GM18951 (cell line): ENCODE measurements at regions not wholly inside any gene's neighbourhood (a gene's known extent, or its start where the extent isn't known, plus 50 kb on each side); places are given as distances from the start of the nearest gene placed in this dataset.
"Not testable (repeated sequence)": the region's sequence is repeated elsewhere in the genome, so short reads cannot be mapped to it uniquely, and the experiment has no call there.

ENCODE experiments used
- POLR2A ChIP-seq: IDR thresholded peaks from 4 replicates; pipeline ENCODE4 v1.6.1; 2011; ENCODE audit warnings: mild to moderate bottlenecking; ENCODE audit not compliant: insufficient read length, insufficient read depth; ENCODE audit errors: extremely low read depth
- in situ Hi-C: fragments of 300-500 bp; cut with MboI; formaldehyde crosslinking; loops from one replicate; pipeline ENCODE4 v1.12.0; 2022; ENCODE audit warnings: low sequenced_read_pairs, mixed read lengths, inconsistent platforms; ENCODE audit not compliant: unreplicated experiment

- no peak for TF ChIP-seq POLR2A
- in situ Hi-C loops: no loop called here
Measured at GRCh38 chr1:95734560-95734959, 500.6 kb downstream of the RWDD3 start.

DNA sequence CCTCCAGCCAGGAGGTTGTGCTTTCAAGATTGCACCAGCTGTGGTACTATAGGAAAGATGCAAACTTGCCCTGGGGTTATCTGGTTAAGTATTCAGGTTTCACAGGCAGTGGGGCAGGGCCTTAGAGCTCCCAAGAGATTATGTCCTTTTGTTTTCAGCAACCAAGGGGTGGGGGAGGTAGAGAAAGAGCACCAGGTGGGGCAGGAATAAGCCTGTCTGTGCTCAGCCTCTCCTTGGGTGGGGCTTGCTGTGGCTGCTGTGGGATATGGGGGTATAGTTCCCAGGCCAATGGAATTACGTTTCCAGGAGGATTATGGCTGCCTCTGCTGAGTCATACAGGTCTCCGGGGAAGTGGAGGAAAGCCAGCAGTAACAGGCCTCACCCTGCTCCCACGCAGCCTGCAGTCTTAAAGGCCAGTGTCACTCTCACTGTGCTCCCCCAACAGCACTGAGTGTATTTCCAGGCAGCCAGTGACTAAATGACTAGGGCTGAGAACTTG lies 508.6 kb downstream of the RWDD3 start:
- in situ Hi-C loops: no loop called here

GRCh38 chr1:95744731-95745130 lies 510.7 kb downstream of the RWDD3 start:
- TF ChIP-seq POLR2A: no peak
- in situ Hi-C loops: no loop called here

More for the DNA sequence above, 508.6 kb downstream of the RWDD3 start:
- no peak for TF ChIP-seq POLR2A

DNA sequence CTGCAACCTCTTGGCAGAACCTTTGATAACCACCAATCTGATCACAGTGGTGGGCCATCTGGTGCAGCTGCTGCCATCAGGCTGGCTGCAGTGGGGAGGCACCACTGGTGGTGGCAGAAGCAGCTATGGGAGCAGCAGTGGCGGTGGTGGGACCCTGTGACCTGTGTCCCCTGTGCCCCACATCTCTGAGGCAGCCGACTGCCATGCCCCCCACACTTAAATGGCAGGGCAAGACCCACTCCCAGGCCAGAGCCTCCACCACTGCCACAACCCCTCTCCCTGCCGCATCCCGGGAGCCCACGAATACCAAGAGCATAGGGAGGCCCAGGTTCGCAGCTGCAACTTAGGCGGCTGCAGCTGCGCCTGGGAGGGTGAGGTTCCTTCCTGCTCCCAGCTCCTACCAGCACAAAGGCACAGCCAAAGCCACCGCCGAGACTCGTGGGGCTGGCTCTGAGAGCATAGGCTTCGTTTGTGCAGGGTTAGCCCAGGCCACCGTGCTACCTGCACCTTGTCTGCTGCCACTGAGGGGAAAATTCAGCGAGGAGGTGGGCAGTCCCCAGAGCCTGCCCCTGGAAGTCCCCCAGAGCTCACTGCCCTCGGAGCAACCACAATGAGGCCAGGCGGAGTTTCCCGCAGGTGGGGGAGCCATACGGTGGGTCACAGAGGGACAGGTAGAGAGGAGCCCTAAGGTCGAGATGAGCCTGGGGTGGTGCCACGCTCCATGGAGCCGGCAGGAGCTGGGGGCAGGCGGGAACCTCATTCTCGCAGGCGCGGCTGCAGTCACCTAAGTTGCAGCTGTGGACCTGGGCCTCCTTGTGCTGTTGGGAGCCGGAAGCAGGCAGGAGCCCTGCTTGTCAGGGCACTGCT lies 518.7 kb downstream of the RWDD3 start:
- in situ Hi-C loops: no loop called here
- no peak for TF ChIP-seq POLR2A

DNA sequence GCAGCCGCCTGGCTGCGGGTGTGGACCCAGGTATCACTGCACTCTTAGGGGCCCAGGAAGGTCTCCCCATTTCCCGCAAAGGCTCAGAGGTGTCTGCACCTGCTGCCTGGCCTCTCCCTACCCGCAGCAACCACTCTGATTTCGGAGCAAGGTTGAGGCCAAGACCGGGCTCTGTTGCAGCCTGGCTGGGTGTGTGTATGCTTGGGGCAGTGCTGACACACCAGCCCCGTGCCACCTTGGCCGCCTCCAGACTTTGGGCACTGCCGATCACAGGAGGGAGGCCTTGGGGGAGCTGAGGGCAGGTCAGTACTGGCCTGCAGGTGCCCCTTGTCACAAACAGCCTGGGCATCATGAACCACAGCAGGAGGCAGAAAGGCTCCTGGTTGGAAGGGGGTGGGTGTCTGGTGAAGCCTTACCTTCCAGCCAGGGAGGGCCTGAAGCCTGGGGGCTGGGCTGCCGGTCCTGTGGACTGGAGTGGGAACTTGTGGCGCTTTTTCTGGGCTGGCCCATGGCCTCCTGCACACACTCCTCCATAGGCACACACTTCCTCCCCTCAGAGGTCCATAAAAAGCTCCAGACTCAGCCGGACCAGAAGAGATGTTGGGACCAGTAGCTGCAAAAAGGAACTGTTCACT lies 519.5 kb downstream of the RWDD3 start:
- no peak for TF ChIP-seq POLR2A
- in situ Hi-C loops: no loop called here

DNA sequence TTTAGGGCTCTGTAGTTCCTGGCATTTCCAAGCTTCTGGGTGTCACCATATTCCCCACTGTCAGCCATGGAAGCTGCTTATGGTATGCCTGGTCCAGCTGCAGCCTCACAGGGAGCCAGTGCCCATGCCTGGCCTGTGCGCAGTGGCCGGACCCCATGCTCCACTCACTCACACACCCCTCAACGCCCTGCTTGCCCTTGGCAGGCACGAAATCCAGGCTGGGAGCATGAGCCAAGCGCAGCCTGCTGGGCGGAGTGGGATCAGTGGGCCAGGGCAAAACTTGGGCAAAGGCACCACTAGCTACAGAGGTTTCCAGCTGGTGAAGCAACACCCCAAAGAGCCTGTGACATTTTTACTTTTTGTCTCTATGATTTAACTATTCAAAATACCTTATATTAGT lies 520.4 kb downstream of the RWDD3 start:
- no peak for TF ChIP-seq POLR2A

GRCh38 chr1:95766036-95766435 lies 532.0 kb downstream of the RWDD3 start:
- no peak for TF ChIP-seq POLR2A
- in situ Hi-C loops: no loop called here

More for the DNA sequence above, 520.4 kb downstream of the RWDD3 start:
- in situ Hi-C loops: no loop called here

DNA sequence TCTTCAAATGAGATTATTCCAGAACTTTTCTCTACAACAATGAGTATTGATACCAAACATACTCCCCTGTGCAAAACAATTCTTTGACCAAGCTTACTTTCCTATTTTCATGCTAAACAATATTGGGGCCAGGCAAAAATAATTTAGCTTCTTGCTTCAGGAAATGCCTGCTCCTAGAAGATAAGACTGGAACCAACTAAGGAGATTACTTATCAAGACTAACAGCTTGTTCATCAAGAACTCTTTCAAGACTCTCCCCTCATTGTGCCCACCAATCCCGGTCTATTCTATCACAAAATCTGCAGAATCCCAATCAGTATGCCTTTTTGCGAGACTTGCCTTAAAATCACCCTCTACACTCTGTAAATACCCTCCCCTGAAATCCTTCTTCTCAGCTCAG lies 536.6 kb downstream of the RWDD3 start:
- no peak for TF ChIP-seq POLR2A
- in situ Hi-C loops: no loop called here

- no peak for TF ChIP-seq POLR2A
- in situ Hi-C loops: no loop called here
Measured at GRCh38 chr1:95778217-95778616, 544.2 kb downstream of the RWDD3 start.

- no peak for TF ChIP-seq POLR2A
- in situ Hi-C loops: no loop called here
Measured at GRCh38 chr1:95780836-95781235, 546.8 kb downstream of the RWDD3 start.

- in situ Hi-C loops: no loop called here
- TF ChIP-seq POLR2A: no peak
Measured at GRCh38 chr1:95790136-95790535, 556.1 kb downstream of the RWDD3 start.

DNA sequence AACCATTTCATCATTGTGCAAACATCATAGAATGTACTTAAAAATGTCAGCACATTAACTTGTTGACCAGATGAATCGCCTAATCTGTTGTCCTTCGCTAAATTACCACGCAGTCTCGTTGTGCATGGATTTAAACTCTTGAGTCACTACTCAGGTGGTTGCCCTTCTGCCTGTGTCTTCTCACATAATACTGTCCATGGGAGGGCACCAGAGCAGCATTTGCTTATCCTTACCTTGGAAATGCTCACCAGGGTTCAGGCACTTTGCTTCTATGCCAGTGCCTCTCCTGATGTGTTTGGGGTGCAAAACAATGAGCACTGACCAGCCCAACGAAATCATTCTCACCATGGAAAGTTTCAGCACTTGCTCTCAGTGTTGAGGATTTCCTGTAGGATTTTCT lies 559.9 kb downstream of the RWDD3 start:
- in situ Hi-C loops: no loop called here
- TF ChIP-seq POLR2A: no peak

GRCh38 chr1:95797761-95798160 lies 563.8 kb downstream of the RWDD3 start:
- in situ Hi-C loops: not testable (repeated sequence)

- no peak for TF ChIP-seq POLR2A
- in situ Hi-C loops: no loop called here
Measured at GRCh38 chr1:95806171-95806570, 572.2 kb downstream of the RWDD3 start.
